B cell (primary cell): ENCODE measurements at regions not wholly inside any gene's neighbourhood (a gene's known extent, or its start where the extent isn't known, plus 50 kb on each side); places are given as distances from the start of the nearest gene placed in this dataset.
"Not testable (repeated sequence)": the region's sequence is repeated elsewhere in the genome, so short reads cannot be mapped to it uniquely, and the experiment has no call there.

Source experiments
- ATAC-seq: fragments of 200-7000 bp; cut with Tn5 transposase; one replicate; pipeline ENCODE4 v1.10.0; 2021; ENCODE audit warnings: low read depth, mild to moderate bottlenecking, moderate number of reproducible peaks, moderate library complexity
- CTCF ChIA-PET: fragments of 350-600 bp; sonication (Branson Sonifier 250); formaldehyde crosslinking; loops from one replicate; lab custom pipeline; 2021; ENCODE audit warnings: antibody characterized with exemption, inconsistent platforms; lab: Charles Lee
- POLR2A ChIA-PET: fragments of 350-600 bp; sonication (Branson Sonifier 250); formaldehyde crosslinking; loops from one replicate; lab custom pipeline; 2021; ENCODE audit warnings: antibody characterized with exemption; lab: Charles Lee
- DNase-seq: peaks from one replicate; pipeline ENCODE4 v3.0.0; 2013
- H2AFZ ChIP-seq: 2 replicates; pipeline ENCODE4 v1.6.1; 2012; ENCODE audit warnings: mild to moderate bottlenecking, low read depth, low read length; ENCODE audit not compliant: insufficient read depth, poor library complexity, severe bottlenecking
- H3K27ac ChIP-seq, 2 donors: 1 replicate in 1 of 2; 2 replicates in 1 of 2; pipeline ENCODE4 v1.5.1; 2012 to 2013; ENCODE audit warnings: low read length in 2 of 2, mild to moderate bottlenecking in 2 of 2, moderate library complexity in 1 of 2
- H3K27me3 ChIP-seq, 4 experiments: fragments of 200-600 bp in 1 of 4; sonication (generic) in 1 of 4; replicated peaks in 1 of 4; 1 replicate in 2 of 4; 2 replicates in 2 of 4; pipeline versions ENCODE4 v1.6.1 to v1.7.0; 2013 to 2016; ENCODE audit warnings: low read length in 3 of 4, mild to moderate bottlenecking in 2 of 4, mixed read lengths in 1 of 4, moderate library complexity in 1 of 4; ENCODE audit not compliant: insufficient read depth in 4 of 4, control insufficient read depth in 3 of 4; ENCODE audit errors: control extremely low read depth in 1 of 4
- H3K36me3 ChIP-seq, 2 experiments: replicated peaks in 1 of 2; 1 replicate in 1 of 2; 2 replicates in 1 of 2; pipeline versions ENCODE4 v1.6.1 to v1.7.1; 2013; ENCODE audit warnings: low read length in 1 of 2; ENCODE audit not compliant: insufficient read depth in 2 of 2, control insufficient read depth in 1 of 2; ENCODE audit errors: control extremely low read depth in 1 of 2, extremely low read depth in 1 of 2
- H3K4me1 ChIP-seq, 2 donors: fragments of 200-600 bp in 1 of 2; sonication (generic) in 1 of 2; 1 replicate in 1 of 2; 2 replicates in 1 of 2; pipeline versions ENCODE4 v1.5.1 to v1.6.1; 2013 to 2017; ENCODE audit warnings: low read length in 2 of 2; ENCODE audit not compliant: control insufficient read depth in 2 of 2, insufficient read depth in 2 of 2
- H3K4me2 ChIP-seq: replicated peaks from 2 replicates; pipeline ENCODE3; 2012; ENCODE audit warnings: mild to moderate bottlenecking, low read depth, low read length; ENCODE audit not compliant: poor library complexity, severe bottlenecking
- H3K4me3 ChIP-seq, 5 experiments: fragments of 200-600 bp in 1 of 5; sonication (generic) in 1 of 5; 1 replicate in 3 of 5; 2 replicates in 2 of 5; pipeline versions ENCODE4 v1.5.1 to v1.7.0; 2011 to 2016; ENCODE audit warnings: low read length in 4 of 5, mild to moderate bottlenecking in 4 of 5, low read depth in 2 of 5, control low read depth in 1 of 5, moderate library complexity in 1 of 5; ENCODE audit not compliant: insufficient read depth in 1 of 5; ENCODE audit errors: control extremely low read depth in 1 of 5, extremely low read depth in 1 of 5
- H3K79me2 ChIP-seq: fragments of 200-600 bp; sonication (generic); one replicate; pipeline ENCODE4 v1.6.0; 2016; ENCODE audit warnings: low read length; ENCODE audit not compliant: control insufficient read depth, insufficient read depth
- H3K9ac ChIP-seq: fragments of 200-600 bp; sonication (generic); 2 replicates; pipeline ENCODE4 v1.6.1; 2017; ENCODE audit warnings: mild to moderate bottlenecking, low read length, moderate library complexity
- H3K9me3 ChIP-seq, 3 donors: one replicate each; pipeline versions ENCODE4 v1.6.1 to v1.7.1; 2013; ENCODE audit warnings: low read length in 2 of 3; ENCODE audit not compliant: control insufficient read depth in 2 of 3, insufficient read depth in 1 of 3; ENCODE audit errors: control extremely low read depth in 1 of 3
- H4K20me1 ChIP-seq: 2 replicates; pipeline ENCODE4 v1.6.0; 2012; ENCODE audit warnings: mild to moderate bottlenecking, low read length; ENCODE audit not compliant: insufficient read depth, control insufficient read depth, poor library complexity, severe bottlenecking
- H3K27ac Mint-ChIP-seq: one replicate; pipeline ENCODE4 v1.8.0; 2021; ENCODE audit warnings: mixed read lengths
- H3K27me3 Mint-ChIP-seq: one replicate; pipeline ENCODE4 v1.8.0; 2021; ENCODE audit warnings: mixed read lengths
- H3K4me1 Mint-ChIP-seq: one replicate; pipeline ENCODE4 v1.8.0; 2021; ENCODE audit warnings: mixed read lengths
- H3K4me3 Mint-ChIP-seq: one replicate; pipeline ENCODE4 v1.8.0; 2021; ENCODE audit warnings: mixed read lengths
- H3K9me3 Mint-ChIP-seq: one replicate; pipeline ENCODE4 v1.8.0; 2022; ENCODE audit warnings: mixed read lengths; ENCODE audit not compliant: insufficient read depth
- CTCF ChIP-seq: fragments of 200-600 bp; IDR thresholded peaks from one replicate; pipeline ENCODE4 v1.8.0; 2022; ENCODE audit warnings: antibody characterized with exemption, mild to moderate bottlenecking
- EZH2 ChIP-seq: IDR thresholded peaks from 2 replicates; pipeline ENCODE4 v1.6.1; 2012; ENCODE audit warnings: borderline replicate concordance, low read depth, mild to moderate bottlenecking, moderate library complexity, low read length; ENCODE audit not compliant: insufficient read depth, poor library complexity, severe bottlenecking
- WGBS: methylation state at CpG from one replicate; pipeline ENCODE4 v1.1.5; 2013; ENCODE audit warnings: missing lambda C conversion rate; ENCODE audit not compliant: insufficient coverage; 5-methylcytosine and 5-hydroxymethylcytosine counted together
- intact Hi-C: fragments of 100-400 bp; cut with micrococcal nuclease; formaldehyde crosslinking; loops from one replicate; pipeline ENCODE4 v1.10.0; 2022

GRCh38 chr9:78905986-78906755 is 609.2 kb downstream of the PSAT1 start:
- ChIA-PET POLR2A (no interaction called here), CTCF (no interaction called here)
- Histone ChIP-seq H3K4me2 (no peak overlapping the region), H3K9ac (no peak overlapping the region), H3K27ac (no peak overlapping the region), H3K79me2 (no peaks in the 10 kb centered on the region), H4K20me1 (no peaks in the 10 kb centered on the region), H3K4me3 (no peak overlapping the region), H3K36me3 (no peaks in the 10 kb centered on the region), H3K27me3 (no peaks in the 10 kb centered on the region), H2AFZ (no peak overlapping the region), H3K9me3 (peaks cover 0 to 1% (median 0%) of the 10 kb centered on the region in 3 donors), H3K4me1 (no peaks in the 10 kb centered on the region)
- ATAC-seq (no peak), DNase-seq (no peak)
- intact Hi-C loops: no loop called here
- Mint-ChIP-seq H3K27me3 (no peaks in the 10 kb centered on the region), H3K4me3 (no peak overlapping the region), H3K27ac (no peak overlapping the region), H3K4me1 (no peaks in the 10 kb centered on the region), H3K9me3 (no peaks in the 10 kb centered on the region)
- no CpG with 5 or more reads among the region's 5 CpGs for WGBS
- TF ChIP-seq CTCF (no peak), EZH2 (no peak)

- H2AFZ ChIP-seq: no peak overlapping the region
- Mint-ChIP-seq H3K9me3 (no peaks in the 10 kb centered on the region), H3K27ac (no peak overlapping the region), H3K4me3 (no peak overlapping the region), H3K4me1 (no peaks in the 10 kb centered on the region), H3K27me3 (no peaks in the 10 kb centered on the region)
- ATAC-seq: no peak
- peaks cover 0 to 1% (median 0%) of the 10 kb centered on the region in 3 donors for H3K9me3 ChIP-seq
- ChIA-PET POLR2A (no interaction called here), CTCF (no interaction called here)
- H3K9ac ChIP-seq: no peak overlapping the region
- H3K79me2 ChIP-seq: no peaks in the 10 kb centered on the region
- intact Hi-C loops: no loop called here
- no peaks in the 10 kb centered on the region for H3K27me3 ChIP-seq
- H3K4me3 ChIP-seq: no peak overlapping the region
- no peaks in the 10 kb centered on the region for H3K4me1 ChIP-seq
- H3K27ac ChIP-seq: no peak overlapping the region
- TF ChIP-seq CTCF (no peak), EZH2 (no peak)
- no peak overlapping the region for H3K4me2 ChIP-seq
- DNase-seq: no peak
- H4K20me1 ChIP-seq: no peaks in the 10 kb centered on the region
- no CpG with 5 or more reads among the region's 2 CpGs for WGBS
- H3K36me3 ChIP-seq: no peaks in the 10 kb centered on the region
These were observed 612.6 kb downstream of the PSAT1 start for GRCh38 chr9:78909566-78909965.

- H3K9ac ChIP-seq, H3K9me3 ChIP-seq, POLR2A ChIA-PET, H4K20me1 ChIP-seq, H3K27me3 ChIP-seq, H3K27me3 Mint-ChIP-seq, H2AFZ ChIP-seq, intact Hi-C loops, H3K9me3 Mint-ChIP-seq, ATAC-seq, CTCF ChIA-PET, H3K4me2 ChIP-seq, H3K4me1 Mint-ChIP-seq, H3K36me3 ChIP-seq, H3K27ac ChIP-seq, H3K79me2 ChIP-seq, H3K4me1 ChIP-seq, H3K4me3 Mint-ChIP-seq, DNase-seq, H3K4me3 ChIP-seq, H3K27ac Mint-ChIP-seq: not testable (repeated sequence)
- WGBS: no CpG with 5 or more reads among the region's 2 CpGs
These were observed 620.0 kb downstream of the PSAT1 start for GRCh38 chr9:78916884-78917283.
